NCI-H748 (cell line): ENCODE measurements at regions not wholly inside any gene's neighbourhood (a gene's known extent, or its start where the extent isn't known, plus 50 kb on each side); places are given as distances from the start of the nearest gene placed in this dataset.

Source experiments
- DNase-seq: peaks from one replicate; lab custom pipeline; 2025; ENCODE audit not compliant: unreplicated experiment; lab: John Stamatoyannopoulos, UW

- no peak for DNase-seq
These were observed 117.9 kb downstream of the CEP44 start for GRCh38 chr4:174401471-174402130.

GRCh38 chr4:174400603-174401302 lies 117.0 kb downstream of the CEP44 start:
- DNase-seq, result peak; percentile 68

- DNase-seq, result no peak
These were observed 115.0 kb downstream of the CEP44 start for GRCh38 chr4:174398728-174399127.

- DNase-seq, result no peak
These were observed 113.8 kb downstream of the CEP44 start for GRCh38 chr4:174397366-174398155.

- DNase-seq, result no peak
These were observed 112.9 kb downstream of the CEP44 start for GRCh38 chr4:174396599-174397110.

- no peak for DNase-seq
These were observed 111.2 kb downstream of the CEP44 start for GRCh38 chr4:174394915-174395314.

GRCh38 chr4:174389439-174389838 lies 105.7 kb downstream of the CEP44 start:
- no peak for DNase-seq

- DNase-seq, result no peak
These were observed 104.9 kb downstream of the CEP44 start for GRCh38 chr4:174388461-174389145.

GRCh38 chr4:174387721-174388120 lies 104.0 kb downstream of the CEP44 start:
- no peak for DNase-seq

GRCh38 chr4:174387143-174387542 lies 103.4 kb downstream of the CEP44 start:
- no peak for DNase-seq

GRCh38 chr4:174383783-174384182 lies 100.1 kb downstream of the CEP44 start:
- no peak for DNase-seq

- peak; percentile 55 for DNase-seq
These were observed 99.4 kb downstream of the CEP44 start for GRCh38 chr4:174382938-174383605.
